Endothelial cell of umbilical vein (primary cell): ENCODE measurements at regions not wholly inside any gene's neighbourhood (a gene's known extent, or its start where the extent isn't known, plus 50 kb on each side); places are given as distances from the start of the nearest gene placed in this dataset.

Experiments used
- EZH2 ChIP-seq: IDR thresholded peaks from 2 replicates; pipeline ENCODE4 v1.6.1; 2012; ENCODE audit warnings: borderline replicate concordance, low read depth, mild to moderate bottlenecking, moderate library complexity, low read length, inconsistent platforms; ENCODE audit not compliant: severe bottlenecking
- POLR2A ChIP-seq: IDR thresholded peaks from 2 replicates; pipeline ENCODE4 v1.6.1; 2012; ENCODE audit warnings: low read depth, mild to moderate bottlenecking, control low read depth, low read length
- TF ChIP-seq, protein P1 (sequence below), 2 donors: IDR thresholded peaks; 1 replicate in 1 of 2; 2 replicates in 1 of 2; pipeline ENCODE4 v1.5.1; 2011; ENCODE audit warnings: low read length in 2 of 2, mild to moderate bottlenecking in 2 of 2, moderate library complexity in 2 of 2, control low read depth in 1 of 2, inconsistent platforms in 1 of 2, low read depth in 1 of 2; ENCODE audit not compliant: insufficient read depth in 1 of 2; ENCODE audit errors: extremely low read depth in 1 of 2

DNA sequence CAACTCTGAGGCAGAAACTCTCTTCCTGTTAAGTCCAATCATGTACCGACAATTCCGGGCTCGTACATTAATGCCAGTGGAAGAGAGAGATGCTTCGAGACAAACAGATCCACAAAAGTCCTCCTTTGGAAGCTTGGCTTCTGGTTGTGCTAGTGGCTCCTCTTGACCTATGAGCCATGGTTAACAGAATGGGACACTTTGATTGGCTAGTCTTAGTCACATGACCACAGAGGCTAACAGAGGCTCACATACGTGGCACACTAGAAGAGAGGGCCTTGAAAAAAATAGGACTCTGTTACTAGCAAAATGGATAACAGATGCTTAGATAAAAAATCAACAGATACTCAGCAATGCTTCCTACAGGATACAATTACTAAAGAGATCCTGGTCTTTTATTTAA is 1211.9 kb upstream of the GYPC start:
- TF ChIP-seq EZH2 (no peak), POLR2A (no peak)
- TF ChIP-seq, protein P1, sequence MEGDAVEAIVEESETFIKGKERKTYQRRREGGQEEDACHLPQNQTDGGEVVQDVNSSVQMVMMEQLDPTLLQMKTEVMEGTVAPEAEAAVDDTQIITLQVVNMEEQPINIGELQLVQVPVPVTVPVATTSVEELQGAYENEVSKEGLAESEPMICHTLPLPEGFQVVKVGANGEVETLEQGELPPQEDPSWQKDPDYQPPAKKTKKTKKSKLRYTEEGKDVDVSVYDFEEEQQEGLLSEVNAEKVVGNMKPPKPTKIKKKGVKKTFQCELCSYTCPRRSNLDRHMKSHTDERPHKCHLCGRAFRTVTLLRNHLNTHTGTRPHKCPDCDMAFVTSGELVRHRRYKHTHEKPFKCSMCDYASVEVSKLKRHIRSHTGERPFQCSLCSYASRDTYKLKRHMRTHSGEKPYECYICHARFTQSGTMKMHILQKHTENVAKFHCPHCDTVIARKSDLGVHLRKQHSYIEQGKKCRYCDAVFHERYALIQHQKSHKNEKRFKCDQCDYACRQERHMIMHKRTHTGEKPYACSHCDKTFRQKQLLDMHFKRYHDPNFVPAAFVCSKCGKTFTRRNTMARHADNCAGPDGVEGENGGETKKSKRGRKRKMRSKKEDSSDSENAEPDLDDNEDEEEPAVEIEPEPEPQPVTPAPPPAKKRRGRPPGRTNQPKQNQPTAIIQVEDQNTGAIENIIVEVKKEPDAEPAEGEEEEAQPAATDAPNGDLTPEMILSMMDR (IDR thresholded peaks at IDR 0.05; ENCODE audit: extremely low read depth in 1 of 2, insufficient read depth in 1 of 2, low read depth in 1 of 2, low read length in 2 of 2) = no peak
